ENCODE measurements at regions not wholly inside any gene's neighbourhood (a gene's known extent, or its start where the extent isn't known, plus 50 kb on each side); places are given as distances from the start of the nearest gene placed in this dataset.
"Not testable (repeated sequence)": the region's sequence is repeated elsewhere in the genome, so short reads cannot be mapped to it uniquely, and the experiment has no call there.

DNA sequence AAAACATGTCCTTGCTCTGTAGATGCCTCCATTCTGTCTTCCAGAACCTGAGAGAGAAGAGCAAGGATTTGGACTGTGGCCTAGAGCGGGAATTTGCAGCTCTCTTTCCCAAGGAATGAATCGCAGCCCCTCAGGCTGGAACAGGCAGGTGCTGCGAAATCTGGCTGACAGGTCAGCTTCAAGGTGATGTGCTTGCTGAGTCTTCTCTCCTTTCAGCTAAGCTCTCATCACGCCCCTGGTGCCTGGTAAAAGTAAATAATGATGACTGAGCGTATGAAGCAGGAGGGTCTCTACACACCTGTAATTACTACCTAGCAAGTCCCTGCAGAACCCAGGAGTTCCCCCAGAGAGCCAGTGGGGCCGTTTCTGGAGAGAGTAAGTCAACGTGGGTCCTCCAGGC is 204.3 kb upstream of the IRF2BP2 start:
- TF ChIP-seq, protein P1, sequence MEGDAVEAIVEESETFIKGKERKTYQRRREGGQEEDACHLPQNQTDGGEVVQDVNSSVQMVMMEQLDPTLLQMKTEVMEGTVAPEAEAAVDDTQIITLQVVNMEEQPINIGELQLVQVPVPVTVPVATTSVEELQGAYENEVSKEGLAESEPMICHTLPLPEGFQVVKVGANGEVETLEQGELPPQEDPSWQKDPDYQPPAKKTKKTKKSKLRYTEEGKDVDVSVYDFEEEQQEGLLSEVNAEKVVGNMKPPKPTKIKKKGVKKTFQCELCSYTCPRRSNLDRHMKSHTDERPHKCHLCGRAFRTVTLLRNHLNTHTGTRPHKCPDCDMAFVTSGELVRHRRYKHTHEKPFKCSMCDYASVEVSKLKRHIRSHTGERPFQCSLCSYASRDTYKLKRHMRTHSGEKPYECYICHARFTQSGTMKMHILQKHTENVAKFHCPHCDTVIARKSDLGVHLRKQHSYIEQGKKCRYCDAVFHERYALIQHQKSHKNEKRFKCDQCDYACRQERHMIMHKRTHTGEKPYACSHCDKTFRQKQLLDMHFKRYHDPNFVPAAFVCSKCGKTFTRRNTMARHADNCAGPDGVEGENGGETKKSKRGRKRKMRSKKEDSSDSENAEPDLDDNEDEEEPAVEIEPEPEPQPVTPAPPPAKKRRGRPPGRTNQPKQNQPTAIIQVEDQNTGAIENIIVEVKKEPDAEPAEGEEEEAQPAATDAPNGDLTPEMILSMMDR (IDR thresholded peaks at IDR 0.05; ENCODE audit: low read length), result not testable (repeated sequence)
- TF ChIP-seq EZH2 (IDR thresholded peaks at IDR 0.05; ENCODE audit: borderline replicate concordance, low read length), result not testable (repeated sequence)
